ENCODE measurements at regions not wholly inside any gene's neighbourhood (a gene's known extent, or its start where the extent isn't known, plus 50 kb on each side); places are given as distances from the start of the nearest gene placed in this dataset.

- TF ChIP-seq, protein P1, sequence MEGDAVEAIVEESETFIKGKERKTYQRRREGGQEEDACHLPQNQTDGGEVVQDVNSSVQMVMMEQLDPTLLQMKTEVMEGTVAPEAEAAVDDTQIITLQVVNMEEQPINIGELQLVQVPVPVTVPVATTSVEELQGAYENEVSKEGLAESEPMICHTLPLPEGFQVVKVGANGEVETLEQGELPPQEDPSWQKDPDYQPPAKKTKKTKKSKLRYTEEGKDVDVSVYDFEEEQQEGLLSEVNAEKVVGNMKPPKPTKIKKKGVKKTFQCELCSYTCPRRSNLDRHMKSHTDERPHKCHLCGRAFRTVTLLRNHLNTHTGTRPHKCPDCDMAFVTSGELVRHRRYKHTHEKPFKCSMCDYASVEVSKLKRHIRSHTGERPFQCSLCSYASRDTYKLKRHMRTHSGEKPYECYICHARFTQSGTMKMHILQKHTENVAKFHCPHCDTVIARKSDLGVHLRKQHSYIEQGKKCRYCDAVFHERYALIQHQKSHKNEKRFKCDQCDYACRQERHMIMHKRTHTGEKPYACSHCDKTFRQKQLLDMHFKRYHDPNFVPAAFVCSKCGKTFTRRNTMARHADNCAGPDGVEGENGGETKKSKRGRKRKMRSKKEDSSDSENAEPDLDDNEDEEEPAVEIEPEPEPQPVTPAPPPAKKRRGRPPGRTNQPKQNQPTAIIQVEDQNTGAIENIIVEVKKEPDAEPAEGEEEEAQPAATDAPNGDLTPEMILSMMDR (IDR thresholded peaks at IDR 0.05): no peak
- TF ChIP-seq POLR2A (IDR thresholded peaks at IDR 0.05): no peak
- no peak for TF ChIP-seq POLR2AphosphoS5 (IDR thresholded peaks at IDR 0.05)
Observed at GRCh38 chr1:101588677-101589076, 351.9 kb downstream of the S1PR1 start.
